ELF-1 (cell line): ENCODE measurements at regions not wholly inside any gene's neighbourhood (a gene's known extent, or its start where the extent isn't known, plus 50 kb on each side); places are given as distances from the start of the nearest gene placed in this dataset.
A peak's percentile ranks its signal among the peaks of the same experiment; 100 is the strongest.
"Not testable (repeated sequence)": the region's sequence is repeated elsewhere in the genome, so short reads cannot be mapped to it uniquely, and the experiment has no call there.

Experiments
- DNase-seq: peaks from one replicate; pipeline ENCODE4 v3.0.0-alpha.2; 2016; ENCODE audit warnings: low read depth, low spot score

DNA sequence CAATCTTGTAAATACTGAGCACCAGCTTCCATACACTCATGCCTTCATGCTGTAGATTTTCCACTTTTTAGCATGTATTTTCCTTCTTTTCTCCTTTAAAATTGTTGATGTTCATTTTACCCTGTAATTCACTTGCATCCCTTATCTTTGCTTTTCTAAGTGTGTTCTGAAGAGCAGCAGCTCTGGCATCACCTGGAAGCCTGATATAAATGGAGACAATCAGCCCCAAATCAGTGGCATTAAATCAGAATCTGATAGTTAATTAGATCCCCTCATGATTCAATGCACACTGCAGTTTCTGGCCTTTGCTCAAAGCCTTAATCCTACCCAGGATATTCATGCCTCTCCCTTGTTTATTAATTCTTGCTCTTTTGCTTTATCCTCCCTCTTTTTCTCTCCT is 942.4 kb downstream of the XPNPEP1 start:
- no peak for DNase-seq

GRCh38 chr10:108975459-108976058 is 947.8 kb downstream of the XPNPEP1 start:
- DNase-seq: no peak

GRCh38 chr10:108970016-108970415 is 953.3 kb downstream of the XPNPEP1 start:
- peak; percentile 41 for DNase-seq

- no peak for DNase-seq
These were observed 956.9 kb downstream of the XPNPEP1 start for GRCh38 chr10:108966411-108966810.

GRCh38 chr10:108966005-108966404 is 957.3 kb downstream of the XPNPEP1 start:
- no peak for DNase-seq

DNA sequence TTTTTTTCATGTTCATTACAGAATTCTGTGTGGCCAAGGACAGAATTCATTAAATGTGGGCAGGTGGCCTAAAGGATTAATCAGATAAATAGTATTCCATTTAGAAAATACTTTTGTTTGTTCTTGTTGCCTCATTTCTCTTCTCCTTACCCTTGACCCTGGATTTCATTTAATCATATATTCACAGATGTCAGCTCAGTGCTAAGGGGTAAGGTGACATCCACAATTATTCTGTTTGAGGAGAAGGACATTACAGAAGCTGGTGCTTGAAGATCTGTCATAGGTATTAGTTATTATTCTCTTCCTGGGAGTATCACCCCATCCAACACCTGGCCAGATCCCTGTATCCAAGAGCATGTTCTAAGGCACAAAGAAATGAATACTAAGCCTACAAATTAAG is 961.1 kb downstream of the XPNPEP1 start:
- no peak for DNase-seq

GRCh38 chr10:108957681-108958080 is 965.6 kb downstream of the XPNPEP1 start:
- DNase-seq: no peak

DNA sequence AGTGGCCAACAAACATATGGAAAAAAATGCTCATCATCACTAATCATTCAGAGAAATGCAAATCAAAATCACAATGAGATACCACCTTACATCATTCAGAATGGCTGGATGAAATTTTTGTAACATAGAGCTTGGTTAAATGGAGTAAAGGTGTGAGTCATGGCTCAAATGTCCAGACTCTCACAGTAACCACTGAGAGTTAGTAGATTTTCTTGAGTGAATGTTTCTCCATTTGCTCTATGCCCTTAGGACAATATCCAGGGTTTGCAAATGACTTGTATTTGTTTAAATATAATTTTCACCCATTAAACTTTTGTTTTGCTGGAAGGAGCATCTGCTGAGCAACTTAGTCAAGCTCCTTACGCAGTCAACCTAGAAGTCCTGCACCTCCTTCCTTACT is 967.2 kb downstream of the XPNPEP1 start:
- DNase-seq: no peak

DNA sequence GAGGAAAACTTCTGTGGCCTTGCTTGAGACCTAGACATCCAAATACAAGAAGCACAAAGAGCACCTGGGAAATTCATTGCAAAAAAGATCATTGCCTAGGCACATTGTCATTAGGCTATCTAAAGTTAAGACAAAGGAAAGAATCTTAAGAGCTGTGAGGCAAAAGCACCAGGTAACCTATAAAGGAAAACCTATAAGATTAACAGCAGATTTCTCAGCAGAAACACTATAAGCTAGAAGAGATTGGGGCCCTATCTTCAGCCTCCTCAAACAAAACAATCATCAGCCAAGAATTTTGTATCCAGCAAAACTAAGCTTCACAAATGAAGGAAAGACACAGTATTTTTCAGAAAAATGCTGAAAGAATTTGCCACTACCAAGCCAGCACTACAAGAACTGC is 1003.3 kb downstream of the XPNPEP1 start:
- not testable (repeated sequence) for DNase-seq

DNA sequence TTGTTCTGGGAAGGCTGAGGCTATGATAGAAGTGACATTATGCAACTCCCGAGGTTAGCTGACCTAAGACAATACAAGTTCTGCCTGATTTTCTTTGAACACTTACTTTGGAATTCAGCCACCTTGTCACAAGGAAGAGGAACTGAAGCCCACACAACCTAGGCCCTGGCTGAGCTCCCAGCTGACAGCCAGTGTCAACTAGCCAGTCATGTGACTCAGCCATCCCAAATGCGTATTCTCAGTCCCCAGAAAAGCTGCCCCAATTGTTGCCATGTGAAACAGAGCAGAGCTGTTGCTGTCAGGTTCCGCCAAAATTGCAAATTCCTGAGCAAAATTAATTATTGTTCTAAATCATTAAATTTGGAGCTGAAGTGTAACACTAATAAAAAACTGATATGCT is 1010.0 kb downstream of the XPNPEP1 start:
- peak; percentile 1 for DNase-seq

- DNase-seq: peak; percentile 92
These were observed 1011.3 kb downstream of the XPNPEP1 start for GRCh38 chr10:108911814-108912541.

- DNase-seq: no peak
These were observed 1015.2 kb downstream of the XPNPEP1 start for GRCh38 chr10:108908096-108908495.

DNA sequence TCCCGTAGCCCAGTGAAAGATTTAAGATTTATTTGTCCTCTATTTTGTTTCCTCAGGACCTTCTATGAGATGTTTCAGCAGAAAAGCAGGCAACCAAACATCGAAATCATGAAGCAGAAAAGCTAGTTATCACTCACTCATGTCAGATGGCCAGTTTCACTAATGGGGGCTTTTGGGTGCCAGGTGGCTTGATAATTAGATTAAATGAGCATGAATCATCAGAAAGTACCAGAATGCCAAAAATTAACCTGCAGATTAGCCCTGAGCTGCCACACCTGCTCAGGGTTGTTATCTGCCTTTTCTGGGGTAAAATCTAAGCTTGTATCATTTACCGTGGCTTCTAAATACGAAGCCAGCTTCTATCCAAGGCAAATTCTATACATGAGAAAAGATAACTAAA is 1017.5 kb downstream of the XPNPEP1 start:
- DNase-seq: no peak

DNA sequence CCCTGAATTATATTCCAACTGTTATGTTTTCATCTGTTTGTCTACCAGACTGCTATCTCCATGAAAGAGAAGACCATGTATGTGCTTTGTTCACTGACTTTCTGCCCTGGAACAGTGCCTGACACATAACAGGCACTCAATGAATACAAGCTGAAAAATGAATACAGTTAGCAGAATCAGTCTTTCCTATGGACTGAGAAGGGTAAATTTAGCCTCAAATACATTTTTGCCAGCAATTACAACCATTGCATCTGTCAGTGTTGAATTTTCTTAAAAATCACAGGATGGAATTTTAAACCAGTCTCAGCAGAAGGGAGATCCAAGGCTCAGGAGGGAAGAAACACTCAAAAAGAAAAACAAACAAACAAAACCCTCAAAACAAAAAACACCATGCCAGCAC is 1018.1 kb downstream of the XPNPEP1 start:
- no peak for DNase-seq

DNA sequence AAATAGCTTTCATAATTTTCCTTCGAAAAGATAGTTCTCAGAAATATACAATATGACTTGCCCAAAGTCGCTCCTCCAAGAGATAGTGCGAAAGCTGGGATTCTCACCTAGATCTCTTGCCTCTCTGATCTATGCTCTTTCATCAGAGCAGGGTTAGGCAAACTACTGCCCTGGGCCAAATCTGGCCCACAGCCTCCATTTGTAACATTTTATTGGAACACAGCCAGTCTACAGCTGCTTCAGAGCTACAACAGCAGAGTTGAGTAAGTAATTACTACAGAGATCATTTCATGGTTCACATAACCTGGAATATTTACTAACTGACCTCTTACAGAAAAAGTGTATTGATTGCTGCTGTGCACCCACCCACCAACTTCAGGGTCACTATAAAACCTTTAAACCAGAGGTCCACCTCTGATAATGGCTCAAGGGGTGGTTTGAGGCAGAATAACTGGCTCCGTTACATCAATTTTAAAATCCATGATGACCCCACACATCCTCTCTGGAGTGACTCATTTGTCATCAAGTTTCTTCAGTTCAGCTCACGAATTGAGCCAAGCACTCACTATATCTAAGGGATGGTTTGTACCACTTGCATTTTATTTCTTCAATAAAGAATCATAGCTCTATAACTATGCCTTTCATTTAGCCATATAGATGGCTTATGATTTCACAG is 1019.0 kb downstream of the XPNPEP1 start:
- DNase-seq: no peak

DNA sequence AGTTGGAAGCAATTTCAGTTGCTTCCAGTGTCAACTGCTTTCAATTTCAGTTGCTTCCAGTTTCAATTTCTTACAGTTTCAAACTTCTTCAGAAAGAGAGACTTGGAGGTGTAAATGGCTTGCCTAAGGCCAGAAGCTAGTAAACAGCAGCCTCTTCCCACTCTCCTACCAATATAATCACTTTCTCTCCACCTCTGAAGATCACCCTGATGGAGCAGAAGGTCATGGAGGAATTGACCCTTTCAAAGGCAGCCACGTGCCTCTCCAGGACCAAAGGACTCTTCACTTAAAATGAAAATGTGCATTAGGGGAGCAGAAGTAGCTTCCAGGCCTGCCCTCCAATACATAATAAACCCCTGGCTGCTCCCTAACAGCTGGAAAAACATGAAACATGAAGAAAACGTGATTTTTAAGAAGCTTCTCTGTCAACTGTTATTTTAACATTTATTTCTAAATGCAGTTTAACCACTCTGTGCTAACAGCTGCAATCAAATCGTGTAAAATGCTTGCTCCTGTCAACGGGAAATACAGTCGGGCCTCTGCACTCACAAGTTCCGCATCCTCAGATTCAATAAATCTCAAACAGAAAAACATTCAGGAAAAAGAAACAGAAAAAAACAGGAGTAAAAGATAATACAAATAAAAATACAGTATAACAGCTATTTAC is 1020.6 kb downstream of the XPNPEP1 start:
- no peak for DNase-seq

GRCh38 chr10:108901781-108902618 is 1021.3 kb downstream of the XPNPEP1 start:
- DNase-seq: no peak

DNA sequence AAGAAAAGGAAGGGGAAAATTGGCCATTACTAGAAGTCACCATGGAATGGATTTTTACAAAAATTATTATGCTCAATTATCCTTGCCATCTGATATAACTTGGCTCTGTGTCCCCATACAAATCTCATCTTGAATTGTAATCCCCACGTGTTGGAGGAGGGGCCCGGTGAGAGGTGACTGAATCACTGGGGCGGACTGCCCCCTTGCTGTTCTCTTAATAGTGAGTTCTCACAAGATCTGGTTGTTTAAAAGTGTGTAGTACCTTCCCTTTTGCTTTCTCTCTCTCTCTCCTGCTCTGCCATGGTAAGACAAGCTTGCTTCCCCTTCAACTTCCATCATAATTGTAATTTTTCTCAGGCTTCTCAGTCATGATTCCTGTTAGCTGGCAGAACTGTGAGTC is 1023.6 kb downstream of the XPNPEP1 start:
- no peak for DNase-seq

- no peak for DNase-seq
These were observed 1028.7 kb downstream of the XPNPEP1 start for GRCh38 chr10:108894402-108895301.

GRCh38 chr10:108877095-108877561 is 1046.2 kb downstream of the XPNPEP1 start:
- peak; percentile 33 for DNase-seq
